GM23338 (cell line): ENCODE measurements at regions not wholly inside any gene's neighbourhood (a gene's known extent, or its start where the extent isn't known, plus 50 kb on each side); places are given as distances from the start of the nearest gene placed in this dataset.

ENCODE experiments used
- EZH2 ChIP-seq: fragments of 200-600 bp; sonication (generic); IDR thresholded peaks from one replicate; pipeline ENCODE4 v1.8.0; 2017; ENCODE audit warnings: antibody characterized with exemption, mild to moderate bottlenecking, low read depth; ENCODE audit not compliant: unreplicated experiment
- TF ChIP-seq, protein P1 (sequence below): fragments of 250-450 bp; sonication (Bioruptor Pico); IDR thresholded peaks from 2 replicates; pipeline ENCODE4 v1.5.0; 2020; ENCODE audit warnings: mild to moderate bottlenecking, moderate library complexity
- TF ChIP-seq, protein P2 (sequence below), 2 experiments: fragments of 200-600 bp in 1 of 2; sonication (generic) in 1 of 2; conservative IDR thresholded peaks; 2 replicates each; pipeline versions ENCODE4 v1.5.1 to v1.6.1; 2016 to 2017; ENCODE audit warnings: antibody characterized with exemption in 2 of 2, low read depth in 2 of 2, mild to moderate bottlenecking in 2 of 2, moderate library complexity in 1 of 2

- TF ChIP-seq, protein P1, sequence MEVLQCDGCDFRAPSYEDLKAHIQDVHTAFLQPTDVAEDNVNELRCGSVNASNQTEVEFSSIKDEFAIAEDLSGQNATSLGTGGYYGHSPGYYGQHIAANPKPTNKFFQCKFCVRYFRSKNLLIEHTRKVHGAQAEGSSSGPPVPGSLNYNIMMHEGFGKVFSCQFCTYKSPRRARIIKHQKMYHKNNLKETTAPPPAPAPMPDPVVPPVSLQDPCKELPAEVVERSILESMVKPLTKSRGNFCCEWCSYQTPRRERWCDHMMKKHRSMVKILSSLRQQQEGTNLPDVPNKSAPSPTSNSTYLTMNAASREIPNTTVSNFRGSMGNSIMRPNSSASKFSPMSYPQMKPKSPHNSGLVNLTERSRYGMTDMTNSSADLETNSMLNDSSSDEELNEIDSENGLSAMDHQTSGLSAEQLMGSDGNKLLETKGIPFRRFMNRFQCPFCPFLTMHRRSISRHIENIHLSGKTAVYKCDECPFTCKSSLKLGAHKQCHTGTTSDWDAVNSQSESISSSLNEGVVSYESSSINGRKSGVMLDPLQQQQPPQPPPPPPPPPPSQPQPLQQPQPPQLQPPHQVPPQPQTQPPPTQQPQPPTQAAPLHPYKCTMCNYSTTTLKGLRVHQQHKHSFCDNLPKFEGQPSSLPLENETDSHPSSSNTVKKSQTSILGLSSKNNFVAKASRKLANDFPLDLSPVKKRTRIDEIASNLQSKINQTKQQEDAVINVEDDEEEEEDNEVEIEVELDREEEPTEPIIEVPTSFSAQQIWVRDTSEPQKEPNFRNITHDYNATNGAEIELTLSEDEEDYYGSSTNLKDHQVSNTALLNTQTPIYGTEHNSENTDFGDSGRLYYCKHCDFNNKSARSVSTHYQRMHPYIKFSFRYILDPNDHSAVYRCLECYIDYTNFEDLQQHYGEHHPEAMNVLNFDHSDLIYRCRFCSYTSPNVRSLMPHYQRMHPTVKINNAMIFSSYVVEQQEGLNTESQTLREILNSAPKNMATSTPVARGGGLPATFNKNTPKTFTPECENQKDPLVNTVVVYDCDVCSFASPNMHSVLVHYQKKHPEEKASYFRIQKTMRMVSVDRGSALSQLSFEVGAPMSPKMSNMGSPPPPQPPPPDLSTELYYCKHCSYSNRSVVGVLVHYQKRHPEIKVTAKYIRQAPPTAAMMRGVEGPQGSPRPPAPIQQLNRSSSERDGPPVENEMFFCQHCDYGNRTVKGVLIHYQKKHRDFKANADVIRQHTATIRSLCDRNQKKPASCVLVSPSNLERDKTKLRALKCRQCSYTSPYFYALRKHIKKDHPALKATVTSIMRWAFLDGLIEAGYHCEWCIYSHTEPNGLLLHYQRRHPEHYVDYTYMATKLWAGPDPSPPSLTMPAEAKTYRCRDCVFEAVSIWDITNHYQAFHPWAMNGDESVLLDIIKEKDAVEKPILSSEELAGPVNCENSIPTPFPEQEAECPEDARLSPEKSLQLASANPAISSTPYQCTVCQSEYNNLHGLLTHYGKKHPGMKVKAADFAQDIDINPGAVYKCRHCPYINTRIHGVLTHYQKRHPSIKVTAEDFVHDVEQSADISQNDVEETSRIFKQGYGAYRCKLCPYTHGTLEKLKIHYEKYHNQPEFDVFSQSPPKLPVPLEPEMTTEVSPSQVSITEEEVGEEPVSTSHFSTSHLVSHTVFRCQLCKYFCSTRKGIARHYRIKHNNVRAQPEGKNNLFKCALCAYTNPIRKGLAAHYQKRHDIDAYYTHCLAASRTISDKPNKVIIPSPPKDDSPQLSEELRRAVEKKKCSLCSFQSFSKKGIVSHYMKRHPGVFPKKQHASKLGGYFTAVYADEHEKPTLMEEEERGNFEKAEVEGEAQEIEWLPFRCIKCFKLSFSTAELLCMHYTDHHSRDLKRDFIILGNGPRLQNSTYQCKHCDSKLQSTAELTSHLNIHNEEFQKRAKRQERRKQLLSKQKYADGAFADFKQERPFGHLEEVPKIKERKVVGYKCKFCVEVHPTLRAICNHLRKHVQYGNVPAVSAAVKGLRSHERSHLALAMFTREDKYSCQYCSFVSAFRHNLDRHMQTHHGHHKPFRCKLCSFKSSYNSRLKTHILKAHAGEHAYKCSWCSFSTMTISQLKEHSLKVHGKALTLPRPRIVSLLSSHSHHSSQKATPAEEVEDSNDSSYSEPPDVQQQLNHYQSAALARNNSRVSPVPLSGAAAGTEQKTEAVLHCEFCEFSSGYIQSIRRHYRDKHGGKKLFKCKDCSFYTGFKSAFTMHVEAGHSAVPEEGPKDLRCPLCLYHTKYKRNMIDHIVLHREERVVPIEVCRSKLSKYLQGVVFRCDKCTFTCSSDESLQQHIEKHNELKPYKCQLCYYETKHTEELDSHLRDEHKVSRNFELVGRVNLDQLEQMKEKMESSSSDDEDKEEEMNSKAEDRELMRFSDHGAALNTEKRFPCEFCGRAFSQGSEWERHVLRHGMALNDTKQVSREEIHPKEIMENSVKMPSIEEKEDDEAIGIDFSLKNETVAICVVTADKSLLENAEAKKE (CRISPR knock-in tag) = no peak
- TF ChIP-seq, protein P2, sequence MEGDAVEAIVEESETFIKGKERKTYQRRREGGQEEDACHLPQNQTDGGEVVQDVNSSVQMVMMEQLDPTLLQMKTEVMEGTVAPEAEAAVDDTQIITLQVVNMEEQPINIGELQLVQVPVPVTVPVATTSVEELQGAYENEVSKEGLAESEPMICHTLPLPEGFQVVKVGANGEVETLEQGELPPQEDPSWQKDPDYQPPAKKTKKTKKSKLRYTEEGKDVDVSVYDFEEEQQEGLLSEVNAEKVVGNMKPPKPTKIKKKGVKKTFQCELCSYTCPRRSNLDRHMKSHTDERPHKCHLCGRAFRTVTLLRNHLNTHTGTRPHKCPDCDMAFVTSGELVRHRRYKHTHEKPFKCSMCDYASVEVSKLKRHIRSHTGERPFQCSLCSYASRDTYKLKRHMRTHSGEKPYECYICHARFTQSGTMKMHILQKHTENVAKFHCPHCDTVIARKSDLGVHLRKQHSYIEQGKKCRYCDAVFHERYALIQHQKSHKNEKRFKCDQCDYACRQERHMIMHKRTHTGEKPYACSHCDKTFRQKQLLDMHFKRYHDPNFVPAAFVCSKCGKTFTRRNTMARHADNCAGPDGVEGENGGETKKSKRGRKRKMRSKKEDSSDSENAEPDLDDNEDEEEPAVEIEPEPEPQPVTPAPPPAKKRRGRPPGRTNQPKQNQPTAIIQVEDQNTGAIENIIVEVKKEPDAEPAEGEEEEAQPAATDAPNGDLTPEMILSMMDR (conservative IDR thresholded peaks at IDR 0.05; ENCODE audit: low read depth in 2 of 2) = no peak
- TF ChIP-seq EZH2 = no peak
Measured at GRCh38 chr16:17705847-17706246, 235.1 kb upstream of the XYLT1 start.
